ENCODE measurements at regions not wholly inside any gene's neighbourhood (a gene's known extent, or its start where the extent isn't known, plus 50 kb on each side); places are given as distances from the start of the nearest gene placed in this dataset.
A peak's percentile ranks its signal among the peaks of the same experiment; 100 is the strongest.
"Not testable (repeated sequence)": the region's sequence is repeated elsewhere in the genome, so short reads cannot be mapped to it uniquely, and the experiment has no call there.

- no peak for DNase-seq
These were observed 89.8 kb upstream of the CCDC71L start for GRCh38 chr7:106750773-106751172.

GRCh38 chr7:106752367-106752766 is 91.4 kb upstream of the CCDC71L start:
- DNase-seq = no peak

DNA sequence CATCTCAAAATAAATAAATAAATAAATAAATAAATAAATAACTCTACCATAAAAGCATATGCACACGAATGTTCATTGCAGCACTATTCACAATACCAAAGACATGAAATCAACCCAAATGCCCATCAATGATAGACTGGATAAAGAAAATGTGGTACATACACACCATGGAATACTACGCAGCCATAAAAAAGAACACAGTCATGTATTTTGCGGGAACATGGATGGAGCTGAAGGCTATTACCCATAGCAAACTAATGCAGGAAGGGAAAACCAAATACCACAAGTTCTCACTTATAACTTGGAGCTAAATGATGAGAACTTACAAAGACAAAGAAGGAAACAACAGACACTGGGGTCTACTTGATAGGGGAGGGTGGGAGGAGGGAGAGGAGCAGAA is 94.1 kb upstream of the CCDC71L start:
- DNase-seq = not testable (repeated sequence)

DNA sequence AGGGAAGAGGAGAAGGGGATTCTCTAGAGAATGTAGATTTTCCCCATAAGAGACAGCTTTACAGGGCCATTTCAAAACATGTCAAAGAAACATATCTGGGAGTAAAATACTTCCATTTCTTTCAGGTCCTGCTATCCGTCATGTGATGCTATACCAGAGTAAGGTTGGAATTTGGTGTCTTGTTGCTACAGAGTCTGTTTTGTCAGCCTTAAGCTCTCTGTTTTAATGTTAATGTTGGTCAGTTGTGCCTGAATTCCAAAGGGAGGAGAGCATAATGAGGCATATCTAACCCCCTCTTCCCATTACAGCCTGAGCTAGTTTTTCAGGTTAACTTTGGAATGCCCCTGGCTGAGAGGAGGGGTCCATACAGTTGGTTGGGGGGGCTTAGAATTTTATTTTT is 94.7 kb upstream of the CCDC71L start:
- no peak for DNase-seq

- DNase-seq = no peak
These were observed 95.1 kb upstream of the CCDC71L start for GRCh38 chr7:106756071-106756470.

- no peak for DNase-seq
These were observed 95.9 kb upstream of the CCDC71L start for GRCh38 chr7:106756884-106757283.

DNA sequence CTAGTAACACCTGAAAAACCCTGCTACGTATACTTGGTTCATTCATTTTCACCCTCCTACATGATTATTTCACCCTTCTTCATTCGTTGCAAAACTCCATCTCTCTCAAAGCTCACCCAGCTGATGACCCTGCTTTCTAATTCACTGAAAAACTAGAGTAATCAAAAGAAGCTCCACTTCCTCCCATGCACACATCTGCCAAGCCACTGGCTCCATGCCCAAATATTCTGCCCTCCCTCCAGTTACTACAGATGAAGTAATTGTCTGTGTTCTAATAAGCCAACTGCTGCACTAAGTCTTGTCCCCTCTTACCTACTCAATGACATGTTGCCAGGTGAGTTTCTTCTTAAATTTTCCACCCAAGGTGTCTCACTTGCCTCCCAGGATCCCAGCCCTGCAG is 96.9 kb upstream of the CCDC71L start:
- no peak for DNase-seq

GRCh38 chr7:106762845-106763244 is 101.9 kb upstream of the CCDC71L start:
- DNase-seq = not testable (repeated sequence)

- no peak for DNase-seq
These were observed 101.4 kb upstream of the PIK3CG start for GRCh38 chr7:106763717-106764116.

DNA sequence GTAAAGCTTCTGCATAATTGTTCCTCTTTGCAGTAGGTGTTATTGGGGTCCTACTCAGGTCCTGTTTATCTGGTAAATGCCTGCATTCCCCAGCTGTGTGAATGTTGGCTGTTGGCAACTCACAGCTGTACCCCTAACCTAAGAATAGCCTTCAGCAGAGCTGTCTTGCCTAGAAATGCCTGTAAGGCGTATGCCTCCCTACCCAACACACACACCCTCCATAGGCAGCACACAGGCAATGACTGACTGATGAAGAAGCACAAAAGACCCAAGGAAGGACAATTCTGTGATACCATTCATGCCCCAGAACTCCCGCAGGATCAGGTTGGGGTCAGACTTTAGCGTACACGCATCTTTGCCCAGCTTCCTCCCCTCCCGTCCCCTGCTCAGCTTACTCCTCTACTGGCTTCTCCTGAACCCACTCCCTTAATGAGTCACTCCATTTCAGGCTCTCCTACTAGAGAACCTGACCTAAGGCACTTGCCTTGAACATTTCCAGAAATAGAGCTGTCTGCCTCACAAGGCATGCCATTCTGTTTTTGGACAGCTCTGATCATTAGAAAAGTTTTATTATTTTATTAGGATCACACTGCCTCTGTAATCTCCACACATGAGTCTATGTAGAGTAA is 99.2 kb upstream of the PIK3CG start:
- no peak for DNase-seq

- no peak for DNase-seq
These were observed 98.5 kb upstream of the PIK3CG start for GRCh38 chr7:106766551-106766950.

DNA sequence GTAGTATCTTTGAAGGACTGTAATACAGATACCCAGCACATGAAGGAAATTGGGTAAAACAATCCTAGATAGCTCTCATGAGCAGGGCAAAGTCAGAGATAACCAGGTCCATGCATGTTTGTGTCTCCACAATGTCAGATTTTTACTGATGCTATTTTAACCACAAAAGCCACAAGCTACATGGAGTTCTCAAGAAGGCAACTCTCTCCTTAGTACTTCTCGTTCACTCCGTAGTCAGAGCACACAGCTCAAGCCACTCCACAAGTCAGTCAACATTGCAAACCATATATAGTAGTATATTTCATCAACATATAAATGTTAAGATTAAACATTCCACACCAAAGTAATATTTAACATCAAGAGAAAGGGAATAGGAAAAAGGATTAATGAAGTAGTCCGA is 98.0 kb upstream of the PIK3CG start:
- no peak for DNase-seq

GRCh38 chr7:106767498-106768323 is 97.4 kb upstream of the PIK3CG start:
- no peak for DNase-seq

DNA sequence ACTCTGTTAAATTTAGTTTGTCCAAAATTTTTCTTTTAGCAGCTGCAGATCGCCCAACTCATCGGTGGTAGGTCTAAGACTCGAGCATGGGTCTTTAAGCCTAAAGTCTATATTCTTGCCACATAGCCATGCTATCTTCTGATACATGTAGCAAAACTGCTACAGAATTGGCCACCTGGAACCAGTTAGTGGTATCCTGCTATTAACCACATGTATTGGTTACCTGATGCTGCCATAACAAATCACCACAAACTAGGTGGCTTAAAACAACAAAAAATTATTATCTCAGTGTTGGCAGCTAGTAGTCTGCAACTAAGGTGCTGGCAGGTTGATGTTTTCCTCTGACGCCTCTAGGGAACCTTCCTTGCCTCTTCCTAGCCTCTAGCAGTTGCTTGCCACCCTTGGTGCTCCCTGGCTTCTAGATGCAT is 96.7 kb upstream of the PIK3CG start:
- DNase-seq = no peak

DNA sequence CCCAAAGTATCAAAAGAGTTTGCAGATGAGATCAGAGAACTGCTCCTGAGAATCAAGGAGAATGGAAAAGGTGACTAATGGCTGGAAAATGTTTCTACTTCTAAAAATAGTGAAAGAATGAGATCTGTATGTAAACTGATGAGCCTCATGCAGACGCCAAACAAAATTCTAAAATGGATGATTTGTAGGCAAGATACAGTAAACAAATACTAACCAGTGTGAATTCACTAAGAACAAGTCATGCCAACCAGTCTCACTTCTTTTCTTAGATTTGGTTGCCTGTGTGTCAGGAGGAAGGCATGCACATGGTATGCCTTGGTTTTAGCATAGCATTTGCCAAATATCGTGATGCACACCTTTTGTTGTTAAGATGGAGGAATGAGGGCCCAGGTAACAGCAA is 94.9 kb upstream of the PIK3CG start:
- no peak for DNase-seq

GRCh38 chr7:106772655-106773108 is 92.4 kb upstream of the PIK3CG start:
- no peak for DNase-seq

DNA sequence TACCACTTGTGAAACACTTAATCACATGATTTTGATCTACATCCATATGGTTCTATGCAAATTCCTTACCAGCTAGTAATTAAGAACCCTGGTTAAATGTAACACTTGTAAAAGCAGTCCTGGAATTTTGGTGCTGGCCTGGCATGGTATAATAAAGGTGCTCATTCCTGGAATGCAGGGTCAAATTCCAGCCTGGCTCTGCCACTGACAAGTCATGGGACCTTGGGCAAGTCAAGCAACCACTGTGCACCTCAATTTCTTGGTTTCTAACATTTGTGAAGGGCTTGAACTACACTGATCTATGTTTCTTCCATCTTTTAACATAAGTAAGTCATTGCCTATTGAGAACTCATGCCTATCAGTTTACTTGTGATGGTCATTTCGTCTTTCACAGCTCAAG is 91.9 kb upstream of the PIK3CG start:
- DNase-seq = no peak

DNA sequence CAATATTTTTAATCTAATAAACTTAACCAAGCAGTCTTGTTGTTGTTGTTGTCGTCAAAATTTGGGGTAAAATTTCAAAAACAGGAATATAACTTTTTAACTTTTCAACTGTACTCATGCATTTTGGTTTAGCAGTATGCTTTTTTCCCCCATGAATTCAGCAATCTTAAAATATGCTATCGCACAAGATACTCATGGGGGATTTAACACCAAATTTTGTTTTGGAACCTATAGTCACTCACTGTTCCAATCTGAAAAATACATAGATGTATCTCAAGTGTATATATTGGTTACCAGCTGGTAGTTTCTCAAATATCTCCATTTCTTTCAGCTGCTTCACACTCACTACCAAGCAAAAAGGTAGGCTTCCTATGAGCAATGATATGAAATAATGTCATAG is 91.4 kb upstream of the PIK3CG start:
- no peak for DNase-seq

GRCh38 chr7:106774213-106774767 is 90.8 kb upstream of the PIK3CG start:
- no peak for DNase-seq

GRCh38 chr7:106774768-106775551 is 90.1 kb upstream of the PIK3CG start:
- peak; percentile 40 for DNase-seq

- no peak for DNase-seq
These were observed 89.5 kb upstream of the PIK3CG start for GRCh38 chr7:106775552-106775936.

GRCh38 chr7:106775975-106776607 is 89.0 kb upstream of the PIK3CG start:
- DNase-seq = no peak
